HL-60 (cell line): ENCODE measurements at regions not wholly inside any gene's neighbourhood (a gene's known extent, or its start where the extent isn't known, plus 50 kb on each side); places are given as distances from the start of the nearest gene placed in this dataset.

ENCODE experiments used
- CTCF ChIP-seq: IDR thresholded peaks from one replicate; pipeline ENCODE4 v1.5.1; 2011; ENCODE audit warnings: low read length, control low read depth, inconsistent platforms; ENCODE audit not compliant: insufficient read depth
- POLR2AphosphoS5 ChIP-seq: IDR thresholded peaks from 2 replicates; pipeline ENCODE4 v1.6.1; 2012; ENCODE audit warnings: low read depth

- no peak for TF ChIP-seq CTCF
- TF ChIP-seq POLR2AphosphoS5: no peak
Observed at GRCh38 chr12:89762498-89763170, 54.0 kb upstream of the ATP2B1 start.
